ENCODE measurements at regions not wholly inside any gene's neighbourhood (a gene's known extent, or its start where the extent isn't known, plus 50 kb on each side); places are given as distances from the start of the nearest gene placed in this dataset.

DNA sequence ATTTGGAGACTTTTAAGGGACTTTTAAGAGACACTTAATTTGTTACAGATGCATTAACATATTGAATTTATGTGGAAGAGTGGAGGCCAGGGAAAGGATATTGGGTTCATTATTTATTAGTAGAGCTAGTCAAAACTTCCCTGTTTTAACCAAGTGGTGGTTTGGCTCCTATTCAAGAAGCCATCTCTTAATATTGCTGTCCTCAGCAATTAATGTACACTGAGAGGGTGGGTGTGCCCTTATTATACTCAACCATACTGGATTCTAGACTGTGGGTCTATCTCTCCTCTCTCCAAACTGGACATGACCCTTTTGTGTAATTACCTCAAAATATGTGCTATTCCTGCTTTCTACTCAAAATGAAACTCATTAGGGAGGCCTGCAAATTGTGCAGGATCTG, 398.7 kb upstream of the DDHD1 start:
- TF ChIP-seq CTCF (IDR thresholded peaks at IDR 0.05; ENCODE audit: control extremely low read depth, extremely low read depth, low read depth, missing control alignments): no peak
- ChIA-PET CTCF (interaction anchor here (1.4 kb wide), 1 partner anchor 61 kb away, joined by 3 read pairs; no protein-coding TSS in a partner anchor), POLR2A (no interaction called here)
- no peak for DNase-seq (ENCODE audit: extremely low spot score)

DNA sequence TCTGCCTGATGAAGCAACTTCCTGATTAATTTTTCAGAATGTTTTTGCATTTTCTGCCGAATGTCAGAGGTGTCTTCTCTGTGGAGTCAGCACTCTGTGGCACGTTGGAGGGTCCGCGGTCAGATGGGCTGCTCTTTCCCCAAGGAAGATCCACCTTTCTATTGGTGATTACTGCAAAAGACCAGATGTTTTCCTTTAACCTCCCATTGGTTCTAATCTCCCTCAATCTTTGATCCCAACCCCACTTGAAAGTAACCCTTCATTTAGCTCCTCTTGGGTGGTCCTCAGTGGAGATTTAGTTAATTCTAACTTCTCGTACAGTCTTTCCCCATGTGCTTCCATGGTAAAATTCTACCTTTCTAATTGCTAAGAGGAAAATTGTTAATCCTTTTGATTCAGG, 397.7 kb upstream of the DDHD1 start:
- CTCF ChIA-PET: interaction anchor here (5.0 kb wide), 1 partner anchor 13 kb away, joined by 20 read pairs; no protein-coding TSS in a partner anchor

DNA sequence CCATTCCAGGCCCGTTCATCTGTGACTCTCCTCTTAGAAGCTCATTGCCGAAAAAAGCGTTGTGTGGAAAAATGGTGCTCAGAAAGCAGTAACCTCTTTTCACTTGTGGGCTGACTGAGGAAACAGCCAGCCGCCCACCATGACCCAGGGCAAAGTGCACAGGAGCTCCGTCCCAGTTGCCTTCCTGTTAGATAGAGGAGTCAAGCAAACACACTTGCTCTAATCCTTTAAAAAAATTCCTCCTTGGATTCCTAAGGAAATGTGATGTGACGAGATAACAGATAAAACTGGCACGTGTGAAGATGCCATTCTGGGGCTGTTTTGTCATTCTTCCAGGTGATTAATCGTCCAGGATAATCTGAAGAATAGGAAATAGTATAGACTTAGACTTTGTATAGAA, 396.8 kb upstream of the DDHD1 start:
- ChIA-PET POLR2A (no interaction called here), CTCF (interaction anchor here (1.0 to 5.0 kb wide), 3 partner anchors 10 to 18 kb away, joined by 3 to 20 read pairs (median 4); no protein-coding TSS in a partner anchor)

More for the DNA sequence above, 397.7 kb upstream of the DDHD1 start:
- DNase-seq (ENCODE audit: extremely low spot score): no peak
- TF ChIP-seq CTCF (IDR thresholded peaks at IDR 0.05; ENCODE audit: control extremely low read depth, extremely low read depth, low read depth, missing control alignments): no peak
- POLR2A ChIA-PET: no interaction called here

GRCh38 chr14:53547593-53547992, 394.5 kb upstream of the DDHD1 start:
- ChIA-PET CTCF (interaction anchor here (1.1 to 5.0 kb wide), 10 partner anchors 8 to 800 kb away, joined by 3 to 20 read pairs (median 5); no protein-coding TSS in a partner anchor), POLR2A (no interaction called here)
- no peak for TF ChIP-seq CTCF (IDR thresholded peaks at IDR 0.05; ENCODE audit: control extremely low read depth, extremely low read depth, low read depth, missing control alignments)
- peak; percentile 24 for DNase-seq (ENCODE audit: extremely low spot score)

More for the DNA sequence above, 396.8 kb upstream of the DDHD1 start:
- TF ChIP-seq CTCF (IDR thresholded peaks at IDR 0.05; ENCODE audit: control extremely low read depth, extremely low read depth, low read depth, missing control alignments): no peak
- no peak for DNase-seq (ENCODE audit: extremely low spot score)

DNA sequence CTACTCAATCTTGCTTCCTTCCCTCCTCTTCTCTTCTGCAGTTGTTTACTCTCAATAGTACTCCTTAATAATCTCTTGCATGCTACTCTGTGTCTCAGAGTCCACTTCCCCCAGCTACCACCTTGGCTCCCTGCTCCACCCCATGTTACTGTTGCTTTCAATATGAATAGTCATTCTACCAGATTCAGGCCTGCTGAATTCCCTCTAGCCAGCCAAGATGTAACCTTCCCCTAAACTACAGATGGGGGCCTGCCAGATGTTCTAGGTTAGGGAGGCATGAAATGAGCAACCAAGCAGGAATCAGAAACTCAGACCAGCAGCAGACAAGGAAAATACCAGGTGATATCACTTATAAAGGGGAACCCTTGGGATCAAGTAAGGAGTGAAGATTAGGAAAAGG, 392.1 kb upstream of the DDHD1 start:
- TF ChIP-seq CTCF (IDR thresholded peaks at IDR 0.05; ENCODE audit: control extremely low read depth, extremely low read depth, low read depth, missing control alignments): no peak
- POLR2A ChIA-PET: no interaction called here
- CTCF ChIA-PET: interaction anchor here (1.0 to 1.5 kb wide), 4 partner anchors 11 to 386 kb away, joined by 3 to 4 read pairs (median 3); no protein-coding TSS in a partner anchor

DNA sequence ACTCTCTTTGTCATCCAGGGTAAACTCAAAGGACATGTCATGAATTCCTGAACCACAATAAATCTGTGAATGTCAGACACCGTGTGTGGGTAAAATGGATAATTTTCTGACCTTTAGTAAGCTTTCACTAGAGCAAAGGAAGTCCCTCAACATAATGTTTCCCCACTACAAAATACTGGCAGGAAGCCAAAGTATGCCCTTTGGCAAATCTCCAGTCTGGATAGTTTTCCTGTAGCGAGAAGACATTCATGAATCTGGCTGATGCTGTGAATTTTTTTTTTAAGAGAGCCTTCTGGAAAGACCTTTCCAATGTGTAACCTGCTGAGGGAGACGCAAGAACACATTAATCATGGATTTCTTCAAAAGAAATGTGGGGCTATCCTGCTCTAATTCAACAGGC, 389.6 kb upstream of the DDHD1 start:
- POLR2A ChIA-PET: no interaction called here
- DNase-seq (ENCODE audit: extremely low spot score): no peak
- CTCF ChIA-PET: no interaction called here
- no peak for TF ChIP-seq CTCF (IDR thresholded peaks at IDR 0.05; ENCODE audit: control extremely low read depth, extremely low read depth, low read depth, missing control alignments)

More for the DNA sequence above, 392.1 kb upstream of the DDHD1 start:
- DNase-seq (ENCODE audit: extremely low spot score): peak; percentile 24

Data from GM10248 (cell line).